Left ventricle myocardium superior (tissue), 1 donor: ENCODE measurements at regions not wholly inside any gene's neighbourhood (a gene's known extent, or its start where the extent isn't known, plus 50 kb on each side); places are given as distances from the start of the nearest gene placed in this dataset.

Experiments used
- ATAC-seq: fragments of 200-7000 bp; cut with Tn5 transposase; one replicate; pipeline ENCODE4 v1.9.1; 2020; ENCODE audit warnings: mild to moderate bottlenecking, moderate library complexity
- DNase-seq: peaks from one replicate; pipeline ENCODE4 v3.0.0-alpha.2; 2020
- intact Hi-C: fragments of 100-400 bp; cut with micrococcal nuclease; formaldehyde crosslinking; loops from one replicate; pipeline ENCODE4 v1.11.0; 2022
- donor health status: DM: no; HTN: yes; CAD: no; lungs with severe emphysema.

DNA sequence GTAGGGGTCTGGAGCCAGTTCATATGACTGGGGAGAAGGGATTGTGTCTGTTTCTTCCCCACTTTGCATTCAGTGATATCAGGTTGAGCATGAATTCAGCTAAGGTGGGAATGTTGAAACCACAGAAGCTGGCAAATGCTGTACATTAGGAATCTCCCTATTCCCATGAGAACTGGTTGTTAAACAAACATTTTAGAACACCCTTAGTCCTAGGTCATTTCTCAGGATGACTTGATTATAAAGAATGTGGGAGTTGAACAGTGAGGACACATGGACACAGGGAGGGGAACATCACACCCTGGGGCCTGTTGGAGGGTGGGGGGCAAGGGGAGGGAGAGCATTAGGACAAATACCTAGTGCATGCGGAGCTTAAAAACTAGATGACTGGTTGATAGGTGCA, 62.6 kb upstream of the LIMCH1 start:
- intact Hi-C loops = no loop called here
- ATAC-seq (peak; percentile 15), DNase-seq (no peak)

DNA sequence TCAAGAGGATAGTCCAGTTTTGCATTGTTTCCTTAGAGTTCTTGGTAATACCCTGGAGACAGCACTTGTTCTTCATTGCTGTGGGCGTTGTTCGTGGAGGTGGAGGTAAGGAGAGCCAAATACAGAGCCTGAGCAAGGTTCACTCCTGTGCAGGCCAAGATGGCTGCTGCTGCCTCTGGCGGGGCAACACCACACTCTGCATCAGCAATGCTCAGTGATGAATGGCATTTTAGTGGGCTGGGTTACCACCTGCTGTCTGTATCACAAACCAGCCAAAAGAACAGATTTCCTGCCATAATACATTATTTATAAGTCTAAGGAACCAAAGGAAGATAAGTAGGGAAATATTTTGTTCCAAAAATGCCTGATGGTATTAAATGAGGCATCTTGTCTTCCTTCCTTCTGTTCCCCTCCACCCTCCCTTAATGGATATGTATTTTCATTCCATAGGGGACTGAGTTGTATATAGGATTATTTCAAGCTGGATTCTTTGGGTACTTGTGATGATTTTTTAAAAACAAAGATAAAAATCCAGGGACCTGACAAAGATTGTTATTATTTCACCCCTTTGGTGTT, 61.6 kb upstream of the LIMCH1 start:
- intact Hi-C loops = no loop called here
- ATAC-seq (peak; percentile 16), DNase-seq (no peak)

DNA sequence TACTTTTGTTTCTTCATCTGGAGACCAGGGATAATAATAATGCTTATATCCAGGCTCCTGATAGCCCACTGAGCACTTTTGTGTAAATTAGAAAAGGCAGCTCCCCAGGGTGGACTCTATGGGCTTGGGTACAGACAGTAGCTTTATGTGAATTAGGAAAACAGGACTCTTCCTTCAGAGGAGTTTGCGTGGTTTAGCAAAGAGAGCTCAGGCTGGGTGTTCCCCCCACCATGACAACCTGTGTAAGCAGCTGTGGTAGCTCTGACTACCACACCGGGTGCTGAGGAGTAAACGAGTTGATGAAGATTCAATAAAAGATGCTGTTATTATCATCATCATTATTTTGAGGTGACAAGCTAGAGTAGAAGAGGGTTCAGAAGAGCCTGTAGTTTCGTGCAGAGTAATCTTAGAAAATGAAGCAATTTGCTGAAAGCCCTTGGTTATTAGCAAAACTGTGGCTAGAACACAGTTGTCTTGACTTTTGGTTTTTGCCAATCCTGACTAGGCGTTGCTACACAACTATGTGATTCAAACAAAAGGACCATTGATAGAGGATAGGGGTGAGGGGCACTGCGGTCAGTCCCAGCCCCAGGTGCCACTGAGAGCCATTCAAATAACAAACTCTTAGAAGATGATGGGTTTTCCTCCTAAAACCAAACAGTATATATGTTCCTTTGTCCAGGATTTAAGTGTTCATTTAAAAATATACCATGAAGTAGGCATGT, 60.6 kb upstream of the LIMCH1 start:
- DNase-seq (no peak), ATAC-seq (no peak)
- intact Hi-C loops = no loop called here

DNA sequence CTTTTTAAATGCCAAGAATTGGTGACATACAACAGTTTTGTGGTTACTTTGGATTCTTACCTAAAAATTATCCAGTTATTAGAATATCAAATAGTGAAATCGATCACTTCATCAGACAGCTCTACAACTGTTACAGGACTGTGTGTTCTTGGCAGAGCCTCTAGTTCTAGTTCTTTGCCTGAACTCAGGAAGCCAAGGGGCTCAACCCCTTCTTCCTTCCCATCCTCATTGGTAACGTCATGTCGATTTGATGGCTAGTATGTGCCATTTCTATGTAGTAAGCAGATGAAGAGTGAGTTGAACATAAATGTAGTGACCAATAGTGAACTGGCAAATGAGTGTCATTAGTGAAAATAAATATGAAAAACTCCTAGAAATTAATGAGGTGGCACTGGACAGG, 59.4 kb upstream of the LIMCH1 start:
- ATAC-seq = no peak
- DNase-seq = no peak
- intact Hi-C loops = no loop called here

DNA sequence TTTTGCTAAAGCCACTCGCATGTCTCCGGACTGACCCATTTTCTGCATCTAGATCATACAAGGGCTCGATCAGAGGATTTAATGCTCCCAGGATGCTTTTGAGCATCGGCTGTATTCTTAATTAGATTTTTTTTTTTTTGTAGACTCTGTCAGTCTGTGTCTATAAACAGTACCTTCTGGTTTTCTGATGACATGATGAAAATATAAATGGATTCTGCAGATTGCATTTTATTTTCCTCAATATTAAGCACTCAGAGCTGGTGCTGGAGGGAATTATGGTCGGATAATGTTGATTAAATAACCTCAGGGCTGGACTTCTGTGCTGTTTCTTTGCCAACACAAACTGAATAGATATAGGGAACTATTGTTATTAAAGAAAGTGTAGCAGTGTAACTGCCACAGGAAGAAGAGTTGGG, 57.1 kb upstream of the LIMCH1 start:
- no peak for DNase-seq
- ATAC-seq = no peak
- intact Hi-C loops = no loop called here

DNA sequence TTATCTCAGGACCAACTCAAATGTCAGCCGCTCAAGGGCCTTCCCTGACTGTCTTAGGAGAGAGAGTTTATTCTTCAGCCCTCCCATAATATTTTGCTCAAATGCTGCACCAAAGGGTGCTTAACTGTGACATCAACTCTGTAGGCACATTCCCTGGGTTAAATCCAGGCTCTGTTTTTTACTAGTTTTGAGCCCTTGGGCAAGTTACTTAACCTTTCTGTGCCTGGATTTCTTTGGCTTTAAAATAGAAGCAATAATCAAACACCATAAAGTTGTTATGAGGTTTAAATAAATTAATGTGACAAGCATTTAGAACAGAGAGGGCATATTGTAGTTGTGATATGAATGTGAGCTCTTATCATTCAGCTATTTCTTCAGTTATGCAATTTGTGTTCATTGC, 54.2 kb upstream of the LIMCH1 start:
- DNase-seq (no peak), ATAC-seq (no peak)
- intact Hi-C loops = no loop called here

DNA sequence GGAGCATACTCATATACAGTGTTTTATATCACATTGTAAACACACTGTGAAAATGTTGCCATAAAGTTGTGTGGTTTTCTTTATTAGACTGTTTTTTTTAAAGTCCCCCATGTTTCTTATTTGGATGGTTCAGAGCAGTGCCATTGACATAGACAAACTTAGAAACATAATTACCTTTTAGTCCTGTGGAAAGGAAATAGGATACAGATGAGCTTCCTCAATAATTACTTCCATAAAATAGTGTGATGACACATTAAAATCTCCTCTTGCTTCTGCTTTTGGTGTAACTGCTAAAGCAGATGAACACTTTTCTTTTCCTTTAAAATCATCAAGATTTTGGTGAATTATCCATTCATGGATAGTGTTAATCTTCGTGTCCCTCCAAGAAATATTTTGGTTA, 52.9 kb upstream of the LIMCH1 start:
- intact Hi-C loops = no loop called here
- DNase-seq = no peak
- ATAC-seq = no peak

DNA sequence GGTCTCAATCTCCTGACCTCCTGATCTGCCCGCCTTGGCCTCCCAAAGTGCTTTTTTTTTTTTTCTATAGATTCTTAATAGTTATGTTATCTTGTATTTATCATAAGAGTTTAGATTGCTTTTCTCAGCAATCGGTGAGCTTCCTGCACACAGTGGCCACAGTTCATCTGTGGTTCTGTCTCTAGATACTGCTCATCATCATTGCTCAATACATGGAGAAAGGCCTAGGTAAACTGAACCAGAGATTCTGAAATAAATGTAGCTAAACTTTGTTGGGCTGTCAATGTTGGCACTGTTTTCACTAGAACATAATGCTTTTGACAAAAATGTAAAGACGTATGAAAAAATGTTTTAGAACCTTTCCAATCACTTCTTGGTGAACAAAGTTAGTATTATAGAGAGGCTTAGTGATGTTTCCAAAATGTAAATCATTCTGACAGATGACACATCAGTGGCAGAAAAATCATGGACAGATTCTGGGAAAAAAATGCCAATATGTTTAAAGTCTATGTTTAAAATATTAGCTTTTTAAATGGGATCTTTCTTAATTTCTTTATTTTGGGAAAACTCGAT, 50.0 kb upstream of the LIMCH1 start:
- no peak for DNase-seq
- intact Hi-C loops = no loop called here
- no peak for ATAC-seq
